ENCODE measurements at regions not wholly inside any gene's neighbourhood (a gene's known extent, or its start where the extent isn't known, plus 50 kb on each side); places are given as distances from the start of the nearest gene placed in this dataset.
A peak's percentile ranks its signal among the peaks of the same experiment; 100 is the strongest.

DNA sequence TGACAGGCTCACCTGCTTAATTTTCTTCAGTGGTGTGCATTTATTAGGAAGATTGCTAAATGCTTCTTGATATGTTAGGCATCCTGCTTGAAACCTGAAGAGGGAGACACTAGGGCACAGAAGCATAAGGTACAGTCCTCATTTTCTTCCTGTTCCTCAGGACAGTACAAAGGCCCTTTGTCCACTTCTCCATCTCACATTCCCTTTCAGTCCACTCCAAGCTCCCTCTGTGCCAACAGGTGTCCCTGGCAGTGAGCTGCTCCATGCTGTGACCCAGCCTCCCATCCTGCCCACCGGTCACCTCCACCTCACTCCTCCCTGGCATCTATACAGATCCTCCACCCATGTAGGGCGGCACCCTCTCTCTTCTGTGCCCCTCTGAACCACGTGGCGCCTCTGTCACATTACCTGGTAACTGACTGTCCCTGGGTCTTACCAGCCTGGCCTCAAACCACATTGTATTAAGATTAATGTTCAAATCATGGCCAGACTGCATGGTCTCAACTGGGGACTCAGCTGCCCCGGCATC is 162.8 kb downstream of the VAPA start:
- H3K27me3 ChIP-seq (ENCODE audit: insufficient read depth), result no peaks in the 10 kb centered on the region
- no peak overlapping the region for H3K4me3 ChIP-seq
- H3K9me2 ChIP-seq (ENCODE audit: insufficient read depth), result 0 out of 2 replicates have a peak, but pooled peaks cover 2% of the 10 kb centered on the region
- no peaks in the 10 kb centered on the region for H3K36me3 ChIP-seq (ENCODE audit: insufficient read depth)
- no peak overlapping the region; the same call in 1 of the 2 replicates for H3K27ac Mint-ChIP-seq
- no peak overlapping the region for H3K27ac ChIP-seq (ENCODE audit: low read depth)
- no peaks in the 10 kb centered on the region for H3K79me2 ChIP-seq (replicated peaks; ENCODE audit: insufficient read depth)
- ATAC-seq (no peak), DNase-seq (ENCODE audit: low spot score) (no peak)
- H3K4me1 ChIP-seq (ENCODE audit: insufficient read depth), result no peaks in the 10 kb centered on the region
- H3K4me3 Mint-ChIP-seq, result no peak overlapping the region
- peaks cover 5% of the 10 kb centered on the region for H3K27me3 Mint-ChIP-seq (ENCODE audit: insufficient read depth, low read depth, poor library complexity)
- TF ChIP-seq STAT1 (IDR thresholded peaks at IDR 0.05; ENCODE audit: unreplicated experiment), result no peak
- TF ChIP-seq POLR2AphosphoS5 (IDR thresholded peaks at IDR 0.05; ENCODE audit: low read depth), result no peak
- TF ChIP-seq CREB1 (CRISPR knock-in tag; IDR thresholded peaks at IDR 0.05; ENCODE audit: low read depth), result no peak
- TF ChIP-seq NANOG (IDR thresholded peaks at IDR 0.05; ENCODE audit: borderline replicate concordance), result no peak
- no peak for TF ChIP-seq EZH2 (IDR thresholded peaks at IDR 0.05; ENCODE audit: low read depth, unreplicated experiment)
- TF ChIP-seq, protein P1, sequence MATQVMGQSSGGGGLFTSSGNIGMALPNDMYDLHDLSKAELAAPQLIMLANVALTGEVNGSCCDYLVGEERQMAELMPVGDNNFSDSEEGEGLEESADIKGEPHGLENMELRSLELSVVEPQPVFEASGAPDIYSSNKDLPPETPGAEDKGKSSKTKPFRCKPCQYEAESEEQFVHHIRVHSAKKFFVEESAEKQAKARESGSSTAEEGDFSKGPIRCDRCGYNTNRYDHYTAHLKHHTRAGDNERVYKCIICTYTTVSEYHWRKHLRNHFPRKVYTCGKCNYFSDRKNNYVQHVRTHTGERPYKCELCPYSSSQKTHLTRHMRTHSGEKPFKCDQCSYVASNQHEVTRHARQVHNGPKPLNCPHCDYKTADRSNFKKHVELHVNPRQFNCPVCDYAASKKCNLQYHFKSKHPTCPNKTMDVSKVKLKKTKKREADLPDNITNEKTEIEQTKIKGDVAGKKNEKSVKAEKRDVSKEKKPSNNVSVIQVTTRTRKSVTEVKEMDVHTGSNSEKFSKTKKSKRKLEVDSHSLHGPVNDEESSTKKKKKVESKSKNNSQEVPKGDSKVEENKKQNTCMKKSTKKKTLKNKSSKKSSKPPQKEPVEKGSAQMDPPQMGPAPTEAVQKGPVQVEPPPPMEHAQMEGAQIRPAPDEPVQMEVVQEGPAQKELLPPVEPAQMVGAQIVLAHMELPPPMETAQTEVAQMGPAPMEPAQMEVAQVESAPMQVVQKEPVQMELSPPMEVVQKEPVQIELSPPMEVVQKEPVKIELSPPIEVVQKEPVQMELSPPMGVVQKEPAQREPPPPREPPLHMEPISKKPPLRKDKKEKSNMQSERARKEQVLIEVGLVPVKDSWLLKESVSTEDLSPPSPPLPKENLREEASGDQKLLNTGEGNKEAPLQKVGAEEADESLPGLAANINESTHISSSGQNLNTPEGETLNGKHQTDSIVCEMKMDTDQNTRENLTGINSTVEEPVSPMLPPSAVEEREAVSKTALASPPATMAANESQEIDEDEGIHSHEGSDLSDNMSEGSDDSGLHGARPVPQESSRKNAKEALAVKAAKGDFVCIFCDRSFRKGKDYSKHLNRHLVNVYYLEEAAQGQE (IDR thresholded peaks at IDR 0.05; ENCODE audit: unreplicated experiment), result no peak
- H2AFZ ChIP-seq, result peak overlapping the region; percentile 23; the same call in 1 of the 2 replicates
- no peaks in the 10 kb centered on the region; the same call in 2 of the 3 replicates for H3K36me3 Mint-ChIP-seq (ENCODE audit: low read depth)
- peaks cover 6% of the 10 kb centered on the region; the same call in 2 of the 3 replicates for H3K9me3 Mint-ChIP-seq
- no peaks in the 10 kb centered on the region for H4K20me1 ChIP-seq (replicated peaks; ENCODE audit: insufficient read depth)
- H3F3A ChIP-seq (replicated peaks; ENCODE audit: low read depth), result no peaks in the 10 kb centered on the region
- no peak overlapping the region for H3K4me2 ChIP-seq
- peaks cover 6% of the 10 kb centered on the region; the same call in 2 of the 3 replicates for H3K4me1 Mint-ChIP-seq

DNA sequence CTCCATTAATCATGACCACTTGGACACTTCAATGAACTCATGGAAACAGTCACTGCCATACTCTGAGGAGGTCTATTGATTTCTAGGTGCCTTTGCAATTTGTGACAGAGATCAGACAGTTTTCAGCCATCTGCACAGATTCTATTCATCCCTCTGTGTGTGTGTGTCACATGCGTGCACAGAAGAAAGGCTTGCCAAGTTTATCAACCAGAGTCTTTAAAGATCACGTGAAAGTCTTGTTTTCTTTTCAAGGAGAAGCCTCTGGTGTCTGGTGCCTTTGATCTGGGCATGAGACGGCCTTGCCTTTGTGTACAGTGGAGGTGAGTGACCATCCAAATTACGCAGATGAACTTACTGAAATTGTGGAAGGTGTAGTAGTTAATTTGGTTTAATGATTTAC is 164.2 kb downstream of the VAPA start:
- Histone ChIP-seq H3K27me3 (ENCODE audit: insufficient read depth) (no peaks in the 10 kb centered on the region), H3K79me2 (replicated peaks; ENCODE audit: insufficient read depth) (no peaks in the 10 kb centered on the region), H3K36me3 (ENCODE audit: insufficient read depth) (no peaks in the 10 kb centered on the region; the same call in 1 of the 2 replicates), H3F3A (replicated peaks; ENCODE audit: low read depth) (no peaks in the 10 kb centered on the region), H3K4me1 (ENCODE audit: insufficient read depth) (no peaks in the 10 kb centered on the region), H3K27ac (ENCODE audit: low read depth) (no peak overlapping the region), H2AFZ (no peak overlapping the region), H3K4me3 (no peak overlapping the region), H3K4me2 (no peak overlapping the region), H4K20me1 (replicated peaks; ENCODE audit: insufficient read depth) (no peaks in the 10 kb centered on the region), H3K9me2 (ENCODE audit: insufficient read depth) (0 out of 2 replicates have a peak, but pooled peaks cover 2% of the 10 kb centered on the region)
- H3K36me3 Mint-ChIP-seq (ENCODE audit: low read depth), result peaks cover 7% of the 10 kb centered on the region
- no peak overlapping the region for H3K27ac Mint-ChIP-seq
- peaks cover 6% of the 10 kb centered on the region; the same call in 2 of the 3 replicates for H3K4me1 Mint-ChIP-seq
- no peak for DNase-seq (ENCODE audit: low spot score)
- H3K27me3 Mint-ChIP-seq (ENCODE audit: insufficient read depth, low read depth, poor library complexity), result peaks cover 5% of the 10 kb centered on the region
- H3K9me3 Mint-ChIP-seq, result peaks cover 16% of the 10 kb centered on the region
- no peak for ATAC-seq
- H3K4me3 Mint-ChIP-seq, result no peak overlapping the region
- TF ChIP-seq EZH2phosphoT487 (IDR thresholded peaks at IDR 0.05; ENCODE audit: unreplicated experiment) (no peak), ZNF114 (CRISPR knock-in tag; IDR thresholded peaks at IDR 0.05) (no peak), CREB1 (CRISPR knock-in tag; IDR thresholded peaks at IDR 0.05; ENCODE audit: low read depth) (no peak), JUNB (IDR thresholded peaks at IDR 0.05; ENCODE audit: unreplicated experiment) (no peak), NANOG (IDR thresholded peaks at IDR 0.05; ENCODE audit: borderline replicate concordance) (no peak), STAT1 (IDR thresholded peaks at IDR 0.05; ENCODE audit: unreplicated experiment) (no peak)
- TF ChIP-seq, protein P2, sequence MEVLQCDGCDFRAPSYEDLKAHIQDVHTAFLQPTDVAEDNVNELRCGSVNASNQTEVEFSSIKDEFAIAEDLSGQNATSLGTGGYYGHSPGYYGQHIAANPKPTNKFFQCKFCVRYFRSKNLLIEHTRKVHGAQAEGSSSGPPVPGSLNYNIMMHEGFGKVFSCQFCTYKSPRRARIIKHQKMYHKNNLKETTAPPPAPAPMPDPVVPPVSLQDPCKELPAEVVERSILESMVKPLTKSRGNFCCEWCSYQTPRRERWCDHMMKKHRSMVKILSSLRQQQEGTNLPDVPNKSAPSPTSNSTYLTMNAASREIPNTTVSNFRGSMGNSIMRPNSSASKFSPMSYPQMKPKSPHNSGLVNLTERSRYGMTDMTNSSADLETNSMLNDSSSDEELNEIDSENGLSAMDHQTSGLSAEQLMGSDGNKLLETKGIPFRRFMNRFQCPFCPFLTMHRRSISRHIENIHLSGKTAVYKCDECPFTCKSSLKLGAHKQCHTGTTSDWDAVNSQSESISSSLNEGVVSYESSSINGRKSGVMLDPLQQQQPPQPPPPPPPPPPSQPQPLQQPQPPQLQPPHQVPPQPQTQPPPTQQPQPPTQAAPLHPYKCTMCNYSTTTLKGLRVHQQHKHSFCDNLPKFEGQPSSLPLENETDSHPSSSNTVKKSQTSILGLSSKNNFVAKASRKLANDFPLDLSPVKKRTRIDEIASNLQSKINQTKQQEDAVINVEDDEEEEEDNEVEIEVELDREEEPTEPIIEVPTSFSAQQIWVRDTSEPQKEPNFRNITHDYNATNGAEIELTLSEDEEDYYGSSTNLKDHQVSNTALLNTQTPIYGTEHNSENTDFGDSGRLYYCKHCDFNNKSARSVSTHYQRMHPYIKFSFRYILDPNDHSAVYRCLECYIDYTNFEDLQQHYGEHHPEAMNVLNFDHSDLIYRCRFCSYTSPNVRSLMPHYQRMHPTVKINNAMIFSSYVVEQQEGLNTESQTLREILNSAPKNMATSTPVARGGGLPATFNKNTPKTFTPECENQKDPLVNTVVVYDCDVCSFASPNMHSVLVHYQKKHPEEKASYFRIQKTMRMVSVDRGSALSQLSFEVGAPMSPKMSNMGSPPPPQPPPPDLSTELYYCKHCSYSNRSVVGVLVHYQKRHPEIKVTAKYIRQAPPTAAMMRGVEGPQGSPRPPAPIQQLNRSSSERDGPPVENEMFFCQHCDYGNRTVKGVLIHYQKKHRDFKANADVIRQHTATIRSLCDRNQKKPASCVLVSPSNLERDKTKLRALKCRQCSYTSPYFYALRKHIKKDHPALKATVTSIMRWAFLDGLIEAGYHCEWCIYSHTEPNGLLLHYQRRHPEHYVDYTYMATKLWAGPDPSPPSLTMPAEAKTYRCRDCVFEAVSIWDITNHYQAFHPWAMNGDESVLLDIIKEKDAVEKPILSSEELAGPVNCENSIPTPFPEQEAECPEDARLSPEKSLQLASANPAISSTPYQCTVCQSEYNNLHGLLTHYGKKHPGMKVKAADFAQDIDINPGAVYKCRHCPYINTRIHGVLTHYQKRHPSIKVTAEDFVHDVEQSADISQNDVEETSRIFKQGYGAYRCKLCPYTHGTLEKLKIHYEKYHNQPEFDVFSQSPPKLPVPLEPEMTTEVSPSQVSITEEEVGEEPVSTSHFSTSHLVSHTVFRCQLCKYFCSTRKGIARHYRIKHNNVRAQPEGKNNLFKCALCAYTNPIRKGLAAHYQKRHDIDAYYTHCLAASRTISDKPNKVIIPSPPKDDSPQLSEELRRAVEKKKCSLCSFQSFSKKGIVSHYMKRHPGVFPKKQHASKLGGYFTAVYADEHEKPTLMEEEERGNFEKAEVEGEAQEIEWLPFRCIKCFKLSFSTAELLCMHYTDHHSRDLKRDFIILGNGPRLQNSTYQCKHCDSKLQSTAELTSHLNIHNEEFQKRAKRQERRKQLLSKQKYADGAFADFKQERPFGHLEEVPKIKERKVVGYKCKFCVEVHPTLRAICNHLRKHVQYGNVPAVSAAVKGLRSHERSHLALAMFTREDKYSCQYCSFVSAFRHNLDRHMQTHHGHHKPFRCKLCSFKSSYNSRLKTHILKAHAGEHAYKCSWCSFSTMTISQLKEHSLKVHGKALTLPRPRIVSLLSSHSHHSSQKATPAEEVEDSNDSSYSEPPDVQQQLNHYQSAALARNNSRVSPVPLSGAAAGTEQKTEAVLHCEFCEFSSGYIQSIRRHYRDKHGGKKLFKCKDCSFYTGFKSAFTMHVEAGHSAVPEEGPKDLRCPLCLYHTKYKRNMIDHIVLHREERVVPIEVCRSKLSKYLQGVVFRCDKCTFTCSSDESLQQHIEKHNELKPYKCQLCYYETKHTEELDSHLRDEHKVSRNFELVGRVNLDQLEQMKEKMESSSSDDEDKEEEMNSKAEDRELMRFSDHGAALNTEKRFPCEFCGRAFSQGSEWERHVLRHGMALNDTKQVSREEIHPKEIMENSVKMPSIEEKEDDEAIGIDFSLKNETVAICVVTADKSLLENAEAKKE (CRISPR knock-in tag; IDR thresholded peaks at IDR 0.05), result no peak
